ENCODE measurements at regions not wholly inside any gene's neighbourhood (a gene's known extent, or its start where the extent isn't known, plus 50 kb on each side); places are given as distances from the start of the nearest gene placed in this dataset.
"Not testable (repeated sequence)": the region's sequence is repeated elsewhere in the genome, so short reads cannot be mapped to it uniquely, and the experiment has no call there.

- no peaks in the 10 kb centered on the region for H3K4me1 Mint-ChIP-seq
- H3K27me3 Mint-ChIP-seq (ENCODE audit: low read depth, poor library complexity), result peaks cover 16% of the 10 kb centered on the region
- no peaks in the 10 kb centered on the region for H3K9me3 Mint-ChIP-seq
- DNase-seq, result no peak
- H3K36me3 Mint-ChIP-seq (ENCODE audit: low read depth), result no peaks in the 10 kb centered on the region
- no peak overlapping the region for H3K4me3 Mint-ChIP-seq
- H3K27ac Mint-ChIP-seq, result no peak overlapping the region
- no peak for TF ChIP-seq CTCF (IDR thresholded peaks at IDR 0.05)
Observed at GRCh38 chr14:97994020-97994531, 1196.9 kb downstream of the VRK1 start.

GRCh38 chr14:97995038-97995437 is 1197.9 kb downstream of the VRK1 start:
- no peak overlapping the region for H3K27ac Mint-ChIP-seq
- H3K4me1 Mint-ChIP-seq, result no peaks in the 10 kb centered on the region
- no peak overlapping the region for H3K4me3 Mint-ChIP-seq
- H3K36me3 Mint-ChIP-seq (ENCODE audit: low read depth), result no peaks in the 10 kb centered on the region
- peaks cover 13% of the 10 kb centered on the region for H3K27me3 Mint-ChIP-seq (ENCODE audit: low read depth, poor library complexity)
- no peaks in the 10 kb centered on the region for H3K9me3 Mint-ChIP-seq
- no peak for TF ChIP-seq CTCF (IDR thresholded peaks at IDR 0.05)
- DNase-seq, result no peak

GRCh38 chr14:97995531-97995930 is 1198.3 kb downstream of the VRK1 start:
- Mint-ChIP-seq H3K9me3 (no peaks in the 10 kb centered on the region), H3K4me1 (no peaks in the 10 kb centered on the region), H3K4me3 (no peak overlapping the region)

GRCh38 chr14:98006008-98006407 is 1208.8 kb downstream of the VRK1 start:
- Mint-ChIP-seq H3K27me3 (ENCODE audit: low read depth, poor library complexity) (peaks cover 5% of the 10 kb centered on the region), H3K36me3 (ENCODE audit: low read depth) (no peaks in the 10 kb centered on the region), H3K4me3 (no peak overlapping the region), H3K9me3 (no peaks in the 10 kb centered on the region), H3K4me1 (no peaks in the 10 kb centered on the region), H3K27ac (no peak overlapping the region)
- no peak for TF ChIP-seq CTCF (IDR thresholded peaks at IDR 0.05)
- no peak for DNase-seq

More at GRCh38 chr14:97995531-97995930, 1198.3 kb downstream of the VRK1 start:
- no peak for TF ChIP-seq CTCF (IDR thresholded peaks at IDR 0.05)
- Mint-ChIP-seq H3K27me3 (ENCODE audit: low read depth, poor library complexity) (peaks cover 13% of the 10 kb centered on the region), H3K36me3 (ENCODE audit: low read depth) (no peaks in the 10 kb centered on the region), H3K27ac (no peak overlapping the region)
- no peak for DNase-seq

GRCh38 chr14:98008381-98009113 is 1211.4 kb downstream of the VRK1 start:
- Mint-ChIP-seq H3K4me1 (no peaks in the 10 kb centered on the region), H3K27me3 (ENCODE audit: low read depth, poor library complexity) (peaks cover 3% of the 10 kb centered on the region), H3K9me3 (no peaks in the 10 kb centered on the region), H3K27ac (no peak overlapping the region), H3K36me3 (ENCODE audit: low read depth) (no peaks in the 10 kb centered on the region), H3K4me3 (no peak overlapping the region)
- no peak for TF ChIP-seq CTCF (IDR thresholded peaks at IDR 0.05)
- DNase-seq, result no peak

GRCh38 chr14:98009177-98009576 is 1212.0 kb downstream of the VRK1 start:
- DNase-seq; H3K4me3 Mint-ChIP-seq; H3K27me3 Mint-ChIP-seq (ENCODE audit: low read depth, poor library complexity); H3K9me3 Mint-ChIP-seq; H3K4me1 Mint-ChIP-seq; H3K36me3 Mint-ChIP-seq (ENCODE audit: low read depth); H3K27ac Mint-ChIP-seq: not testable (repeated sequence)

Measured in nephron progenitor cell (in vitro differentiated cells).